ENCODE measurements at regions not wholly inside any gene's neighbourhood (a gene's known extent, or its start where the extent isn't known, plus 50 kb on each side); places are given as distances from the start of the nearest gene placed in this dataset.

- Mint-ChIP-seq H3K9me3 (no peaks in the 10 kb centered on the region), H3K36me3 (no peaks in the 10 kb centered on the region), H3K27me3 (peaks cover 5% of the 10 kb centered on the region), H3K27ac (no peak overlapping the region), H3K4me1 (no peaks in the 10 kb centered on the region), H3K4me3 (no peak overlapping the region)
- no peak for DNase-seq
These were observed 637.8 kb upstream of the EEF2KMT start for GRCh38 chr16:5735444-5735843.

DNA sequence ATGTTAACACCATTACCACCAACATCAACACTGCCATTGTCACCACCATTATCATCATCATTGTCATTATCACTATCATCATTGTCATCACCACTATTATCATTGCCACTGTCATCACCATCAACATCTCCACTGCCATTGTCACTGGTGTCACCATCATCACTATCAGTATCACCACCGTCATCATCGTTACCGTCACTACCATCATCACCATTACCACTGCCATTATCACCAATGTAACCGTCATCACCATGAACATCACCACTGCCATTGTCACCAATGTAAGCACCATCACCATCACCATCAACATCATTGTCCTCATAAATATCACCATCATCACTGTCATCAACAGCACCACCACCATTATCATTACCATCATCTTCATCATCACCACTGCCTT lies 633.2 kb upstream of the EEF2KMT start:
- DNase-seq: no peak
- no peak overlapping the region for H3K27ac Mint-ChIP-seq
- H3K27me3 Mint-ChIP-seq: no peaks in the 10 kb centered on the region
- no peak overlapping the region for H3K4me3 Mint-ChIP-seq
- H3K9me3 Mint-ChIP-seq: no peaks in the 10 kb centered on the region
- H3K4me1 Mint-ChIP-seq: no peaks in the 10 kb centered on the region
- H3K36me3 Mint-ChIP-seq: no peaks in the 10 kb centered on the region

- no peaks in the 10 kb centered on the region for H3K27me3 Mint-ChIP-seq
- H3K4me1 Mint-ChIP-seq: no peaks in the 10 kb centered on the region
- H3K36me3 Mint-ChIP-seq: no peaks in the 10 kb centered on the region
- H3K4me3 Mint-ChIP-seq: no peak overlapping the region
- DNase-seq: no peak
- H3K9me3 Mint-ChIP-seq: peaks cover 3% of the 10 kb centered on the region
- no peak overlapping the region for H3K27ac Mint-ChIP-seq
These were observed 624.6 kb upstream of the EEF2KMT start for GRCh38 chr16:5722116-5722619.

GRCh38 chr16:5715155-5715554 lies 617.6 kb upstream of the EEF2KMT start:
- H3K27ac Mint-ChIP-seq: no peak overlapping the region
- H3K9me3 Mint-ChIP-seq: peaks cover 5% of the 10 kb centered on the region
- no peaks in the 10 kb centered on the region for H3K4me1 Mint-ChIP-seq
- DNase-seq: no peak
- no peaks in the 10 kb centered on the region for H3K27me3 Mint-ChIP-seq
- H3K4me3 Mint-ChIP-seq: no peak overlapping the region
- H3K36me3 Mint-ChIP-seq: no peaks in the 10 kb centered on the region

- no peak overlapping the region for H3K27ac Mint-ChIP-seq
- no peaks in the 10 kb centered on the region for H3K4me1 Mint-ChIP-seq
- no peak for DNase-seq
- H3K27me3 Mint-ChIP-seq: no peaks in the 10 kb centered on the region
- peaks cover 5% of the 10 kb centered on the region for H3K9me3 Mint-ChIP-seq
- no peak overlapping the region for H3K4me3 Mint-ChIP-seq
- no peaks in the 10 kb centered on the region for H3K36me3 Mint-ChIP-seq
These were observed 612.3 kb upstream of the EEF2KMT start for GRCh38 chr16:5709889-5710288.

- Mint-ChIP-seq H3K9me3 (peaks cover 9% of the 10 kb centered on the region), H3K4me3 (no peak overlapping the region), H3K36me3 (no peaks in the 10 kb centered on the region), H3K27me3 (no peaks in the 10 kb centered on the region), H3K27ac (no peak overlapping the region), H3K4me1 (no peaks in the 10 kb centered on the region)
- no peak for DNase-seq
These were observed 608.6 kb upstream of the EEF2KMT start for GRCh38 chr16:5706211-5706610.

DNA sequence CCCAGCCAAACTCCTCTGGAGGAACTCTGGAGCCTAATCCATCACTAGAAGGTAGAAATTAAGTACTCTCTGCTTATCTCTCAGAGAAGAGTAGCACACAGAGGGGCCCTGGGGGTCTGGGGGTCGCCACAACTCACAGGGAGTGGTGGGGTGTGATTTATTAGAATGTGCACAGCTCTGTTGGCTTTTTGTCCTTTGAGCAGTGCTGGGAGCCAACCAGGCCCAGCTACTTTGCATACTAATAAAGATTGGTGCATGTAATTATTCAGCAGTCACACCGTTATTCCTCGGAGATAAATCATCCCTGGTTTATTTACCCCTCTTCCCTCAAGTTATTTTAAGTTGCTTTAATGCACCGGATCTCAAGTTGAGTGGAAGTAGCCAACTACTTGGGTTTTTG lies 606.7 kb upstream of the EEF2KMT start:
- Mint-ChIP-seq H3K36me3 (no peaks in the 10 kb centered on the region), H3K27ac (no peak overlapping the region), H3K4me3 (no peak overlapping the region), H3K27me3 (no peaks in the 10 kb centered on the region), H3K9me3 (peaks cover 9% of the 10 kb centered on the region), H3K4me1 (no peaks in the 10 kb centered on the region)
- no peak for DNase-seq

DNA sequence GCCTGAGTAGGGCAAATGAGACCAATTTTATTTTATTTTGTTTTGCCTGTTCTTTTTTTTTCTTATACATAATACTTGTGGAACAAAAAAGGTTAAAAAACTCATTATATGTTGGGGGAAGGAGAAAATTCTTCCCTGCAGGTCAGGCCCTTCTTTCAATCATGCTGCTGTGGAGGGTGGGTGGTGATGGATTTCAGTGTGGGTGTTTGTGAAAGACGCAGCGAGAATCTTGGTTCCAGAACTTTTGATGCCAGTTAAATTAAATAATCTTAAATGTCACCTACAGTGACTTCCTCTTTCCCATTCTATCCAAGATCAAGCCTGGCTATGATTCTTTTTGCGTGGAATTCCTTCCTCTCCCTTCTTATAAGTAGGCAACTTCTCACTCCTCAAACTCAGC lies 595.8 kb upstream of the EEF2KMT start:
- H3K4me3 Mint-ChIP-seq: no peak overlapping the region
- no peaks in the 10 kb centered on the region for H3K27me3 Mint-ChIP-seq
- no peaks in the 10 kb centered on the region for H3K9me3 Mint-ChIP-seq

DNA sequence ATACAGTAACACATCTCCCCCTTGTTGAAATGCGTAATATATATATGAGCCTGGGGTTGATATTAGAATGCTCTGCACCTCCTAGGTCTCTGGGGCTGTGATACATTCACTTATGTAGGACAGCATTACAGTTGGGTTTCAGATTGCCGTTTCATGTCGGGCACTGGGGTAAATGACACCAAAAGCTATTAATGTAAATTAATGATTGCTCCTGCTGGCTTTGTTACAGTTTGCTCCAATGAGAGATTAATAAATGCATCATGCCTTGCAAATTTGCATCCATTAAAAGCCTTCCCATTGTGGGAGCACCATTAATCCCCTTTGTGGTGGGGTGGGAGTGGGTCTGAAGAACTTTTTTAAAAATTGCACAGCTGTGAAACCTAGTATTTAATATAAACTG lies 584.4 kb upstream of the EEF2KMT start:
- no peak overlapping the region for H3K27ac Mint-ChIP-seq
- no peaks in the 10 kb centered on the region for H3K36me3 Mint-ChIP-seq
- no peaks in the 10 kb centered on the region for H3K9me3 Mint-ChIP-seq
- H3K4me3 Mint-ChIP-seq: no peak overlapping the region
- no peaks in the 10 kb centered on the region for H3K4me1 Mint-ChIP-seq
- DNase-seq: no peak
- no peaks in the 10 kb centered on the region for H3K27me3 Mint-ChIP-seq

More for the DNA sequence above, 595.8 kb upstream of the EEF2KMT start:
- Mint-ChIP-seq H3K36me3 (no peaks in the 10 kb centered on the region), H3K27ac (no peak overlapping the region), H3K4me1 (no peaks in the 10 kb centered on the region)
- no peak for DNase-seq

DNA sequence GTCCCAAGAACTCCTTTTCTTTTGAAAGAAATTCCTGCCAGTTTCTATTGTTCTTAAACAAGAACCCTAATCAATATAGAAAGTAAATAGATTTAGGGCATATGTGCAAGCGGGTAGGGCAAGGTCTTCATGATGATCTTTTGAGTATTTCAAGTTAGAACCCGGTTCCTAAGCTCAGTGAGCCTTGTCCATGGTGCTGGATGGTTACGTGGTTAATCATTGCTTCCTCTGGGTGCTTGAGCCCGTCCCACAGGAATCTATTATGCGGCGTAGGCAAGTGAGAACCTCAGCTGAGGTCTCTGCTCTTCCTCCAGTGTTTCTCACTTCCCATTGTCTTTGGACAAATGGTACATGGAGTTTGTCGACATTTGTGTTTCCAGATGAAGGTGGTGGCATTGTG lies 580.8 kb upstream of the EEF2KMT start:
- no peaks in the 10 kb centered on the region for H3K27me3 Mint-ChIP-seq
- H3K27ac Mint-ChIP-seq: no peak overlapping the region
- no peak for DNase-seq
- H3K4me3 Mint-ChIP-seq: no peak overlapping the region
- no peaks in the 10 kb centered on the region for H3K36me3 Mint-ChIP-seq
- H3K4me1 Mint-ChIP-seq: no peaks in the 10 kb centered on the region
- no peaks in the 10 kb centered on the region for H3K9me3 Mint-ChIP-seq

- Mint-ChIP-seq H3K36me3 (no peaks in the 10 kb centered on the region), H3K9me3 (no peaks in the 10 kb centered on the region), H3K27me3 (peaks cover 4% of the 10 kb centered on the region), H3K4me1 (no peaks in the 10 kb centered on the region), H3K27ac (no peak overlapping the region), H3K4me3 (no peak overlapping the region)
- no peak for DNase-seq
These were observed 573.8 kb upstream of the EEF2KMT start for GRCh38 chr16:5671421-5671820.

- H3K4me3 Mint-ChIP-seq: no peak overlapping the region
These were observed 572.6 kb upstream of the EEF2KMT start for GRCh38 chr16:5670198-5670597.

GRCh38 chr16:5668553-5668952 lies 571.0 kb upstream of the EEF2KMT start:
- H3K36me3 Mint-ChIP-seq: no peaks in the 10 kb centered on the region
- H3K27me3 Mint-ChIP-seq: peaks cover 4% of the 10 kb centered on the region
- no peak overlapping the region for H3K4me3 Mint-ChIP-seq
- no peaks in the 10 kb centered on the region for H3K4me1 Mint-ChIP-seq
- H3K27ac Mint-ChIP-seq: no peak overlapping the region
- no peak for DNase-seq
- peaks cover 2% of the 10 kb centered on the region for H3K9me3 Mint-ChIP-seq

More at GRCh38 chr16:5670198-5670597, 572.6 kb upstream of the EEF2KMT start:
- H3K36me3 Mint-ChIP-seq: no peaks in the 10 kb centered on the region
- no peak for DNase-seq
- H3K27me3 Mint-ChIP-seq: peaks cover 4% of the 10 kb centered on the region
- H3K4me1 Mint-ChIP-seq: no peaks in the 10 kb centered on the region
- no peaks in the 10 kb centered on the region for H3K9me3 Mint-ChIP-seq
- H3K27ac Mint-ChIP-seq: no peak overlapping the region

- Mint-ChIP-seq H3K36me3 (no peaks in the 10 kb centered on the region), H3K27ac (no peak overlapping the region), H3K4me1 (no peaks in the 10 kb centered on the region), H3K9me3 (peaks cover 2% of the 10 kb centered on the region), H3K27me3 (peaks cover 4% of the 10 kb centered on the region), H3K4me3 (no peak overlapping the region)
- DNase-seq: no peak
These were observed 568.2 kb upstream of the EEF2KMT start for GRCh38 chr16:5665834-5666233.

GRCh38 chr16:5653789-5654188 lies 556.2 kb upstream of the EEF2KMT start:
- H3K4me1 Mint-ChIP-seq: no peaks in the 10 kb centered on the region
- no peaks in the 10 kb centered on the region for H3K36me3 Mint-ChIP-seq

DNA sequence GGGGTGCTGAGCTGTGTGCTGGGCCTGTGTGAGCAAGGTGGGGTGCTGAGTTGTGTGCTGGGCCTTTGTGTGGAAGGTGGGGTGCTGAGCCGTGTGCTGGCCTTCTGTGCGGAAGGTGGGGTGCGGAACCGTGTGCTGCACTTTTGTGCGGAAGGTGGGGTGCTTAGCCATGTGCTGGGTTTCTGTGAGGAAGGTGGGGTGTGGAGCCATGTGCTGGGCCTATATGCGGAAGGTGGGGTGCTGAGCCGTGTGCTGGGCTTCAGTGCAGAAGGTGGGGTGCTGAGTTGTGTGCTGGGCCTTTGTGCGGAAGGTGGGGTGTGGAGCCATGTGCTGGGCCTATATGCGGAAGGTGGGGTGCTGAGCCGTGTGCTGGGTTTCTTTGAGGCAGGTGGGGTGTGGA lies 555.4 kb upstream of the EEF2KMT start:
- H3K9me3 Mint-ChIP-seq: no peaks in the 10 kb centered on the region
- H3K27ac Mint-ChIP-seq: no peak overlapping the region
- H3K4me3 Mint-ChIP-seq: no peak overlapping the region
- DNase-seq: no peak
- H3K4me1 Mint-ChIP-seq: no peaks in the 10 kb centered on the region
- no peaks in the 10 kb centered on the region for H3K27me3 Mint-ChIP-seq
- H3K36me3 Mint-ChIP-seq: no peaks in the 10 kb centered on the region

More at GRCh38 chr16:5653789-5654188, 556.2 kb upstream of the EEF2KMT start:
- Mint-ChIP-seq H3K9me3 (no peaks in the 10 kb centered on the region), H3K4me3 (no peak overlapping the region), H3K27me3 (no peaks in the 10 kb centered on the region), H3K27ac (no peak overlapping the region)
- no peak for DNase-seq
